ENCODE measurements at regions not wholly inside any gene's neighbourhood (a gene's known extent, or its start where the extent isn't known, plus 50 kb on each side); places are given as distances from the start of the nearest gene placed in this dataset.
A peak's percentile ranks its signal among the peaks of the same experiment; 100 is the strongest.
"Not testable (repeated sequence)": the region's sequence is repeated elsewhere in the genome, so short reads cannot be mapped to it uniquely, and the experiment has no call there.

DNA sequence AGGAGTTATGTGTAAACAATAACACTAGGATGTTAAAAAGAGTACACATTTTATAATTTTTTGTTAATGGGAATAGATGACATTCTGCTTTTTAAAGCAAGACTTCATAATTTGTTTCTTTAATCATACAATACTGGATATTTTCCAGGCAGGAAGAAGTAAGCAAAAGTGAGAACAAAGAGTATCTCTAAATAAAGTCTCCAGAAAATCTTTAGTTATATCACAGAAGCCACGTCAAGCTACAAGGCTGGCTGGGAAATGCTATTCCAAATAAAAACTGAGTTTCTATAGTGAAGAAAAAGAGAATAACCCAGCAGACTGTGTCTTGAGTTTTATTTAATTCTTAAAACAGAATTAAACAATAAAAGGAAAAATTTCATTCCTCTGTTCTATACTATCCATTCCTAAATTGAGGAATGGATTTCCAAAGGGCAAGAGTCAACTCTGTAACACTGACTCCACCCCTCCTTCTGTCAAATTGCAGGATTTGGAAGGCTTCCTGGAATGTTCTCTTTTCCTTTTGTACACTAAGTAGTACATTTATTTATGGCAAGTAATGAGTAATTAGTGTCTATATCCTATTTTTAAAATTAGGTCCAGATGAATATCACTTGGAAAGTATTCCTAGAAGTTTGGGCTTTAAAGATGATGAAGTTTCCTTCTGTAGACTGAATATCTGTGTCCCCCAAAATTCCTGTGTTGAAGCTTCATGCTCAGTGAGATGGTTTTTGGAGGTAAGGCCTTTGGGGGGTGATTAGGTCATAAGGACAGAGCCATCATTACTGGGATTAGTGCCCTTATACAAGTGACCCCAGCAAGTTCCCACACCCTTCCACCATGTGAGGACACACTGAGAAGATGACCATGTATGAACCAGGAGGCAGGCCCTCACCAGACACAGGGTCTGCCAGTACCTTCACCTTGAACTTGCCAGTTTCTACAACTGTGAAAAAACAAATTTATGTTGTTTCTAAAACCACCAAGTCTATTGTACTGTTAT lies 290.9 kb downstream of the CRPPA start:
- no peak for DNase-seq

DNA sequence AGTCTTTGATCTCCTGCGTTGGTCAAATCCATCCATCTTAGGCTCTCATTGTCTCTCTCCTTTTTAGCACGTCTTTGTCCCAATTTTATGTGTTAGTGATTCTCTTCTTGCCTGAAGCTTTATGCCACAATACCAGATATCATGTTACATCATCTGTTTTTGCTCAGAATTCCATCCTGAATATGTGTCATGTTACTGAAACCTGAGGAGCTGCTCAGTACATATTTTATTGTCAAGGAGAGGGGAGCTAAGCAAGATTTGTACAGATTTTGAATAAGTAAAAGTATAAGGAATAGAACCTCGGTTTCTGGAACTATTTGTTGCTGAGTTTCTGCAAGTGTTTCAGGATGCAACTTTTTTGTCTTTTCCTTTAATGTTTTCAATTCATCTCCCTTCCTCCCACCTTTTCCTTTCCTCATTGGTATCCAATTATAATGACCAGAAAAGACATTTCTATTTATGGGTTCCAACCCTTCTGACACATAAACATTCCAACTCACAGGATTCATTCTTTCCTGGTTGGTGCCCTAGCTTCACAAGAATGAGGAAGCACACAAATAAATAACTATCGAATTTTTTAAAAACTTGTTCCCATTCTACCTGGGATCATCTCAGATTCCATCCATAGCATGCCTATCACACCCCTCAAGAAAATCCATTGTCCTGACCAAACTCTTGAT lies 291.8 kb downstream of the CRPPA start:
- DNase-seq: peak; percentile 24 to 79

GRCh38 chr7:16123117-16123770 lies 298.1 kb downstream of the CRPPA start:
- no peak for DNase-seq

GRCh38 chr7:16121876-16122390 lies 299.4 kb downstream of the CRPPA start:
- no peak for DNase-seq

- no peak for DNase-seq
Measured at GRCh38 chr7:16115374-16115773, 306.0 kb downstream of the CRPPA start.

DNA sequence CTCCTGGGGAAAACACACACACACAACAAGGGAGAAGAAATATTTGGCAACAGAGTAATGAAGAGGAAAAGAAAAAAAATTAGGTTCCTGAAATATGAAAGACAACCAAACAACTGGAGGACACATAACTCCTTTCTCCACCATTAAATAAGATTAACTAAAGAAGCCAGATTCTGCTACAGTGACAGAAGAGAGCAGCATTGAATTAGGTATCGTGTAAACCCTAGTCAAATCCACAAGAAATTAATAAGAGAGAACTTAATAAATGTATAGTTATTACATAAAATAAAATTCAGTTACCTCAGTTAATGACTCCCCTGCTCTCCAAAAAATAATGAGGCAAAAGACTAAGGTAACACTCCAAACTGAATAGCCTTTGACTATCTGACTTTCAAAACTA lies 306.7 kb downstream of the CRPPA start:
- peak; percentile 1 to 23 for DNase-seq

GRCh38 chr7:16114071-16114470 lies 307.3 kb downstream of the CRPPA start:
- DNase-seq: no peak

DNA sequence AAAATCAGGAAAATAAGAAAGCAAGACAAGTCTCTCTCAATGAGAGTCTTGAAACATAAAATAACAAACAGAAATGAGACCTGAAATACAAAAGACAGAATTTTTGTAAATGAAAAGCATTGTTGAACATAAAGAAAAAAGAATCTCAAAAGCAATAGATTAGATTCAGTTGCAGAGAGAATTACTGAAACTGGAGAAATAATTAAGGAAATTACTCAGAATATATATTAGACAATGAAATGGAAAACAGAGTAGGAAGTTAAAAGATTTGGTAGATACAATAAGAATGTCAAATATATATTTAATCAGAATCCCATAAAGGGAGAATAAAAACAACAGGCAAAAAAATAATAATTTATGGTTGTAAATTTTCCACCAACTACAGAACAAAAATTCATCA lies 308.3 kb downstream of the CRPPA start:
- no peak for DNase-seq

DNA sequence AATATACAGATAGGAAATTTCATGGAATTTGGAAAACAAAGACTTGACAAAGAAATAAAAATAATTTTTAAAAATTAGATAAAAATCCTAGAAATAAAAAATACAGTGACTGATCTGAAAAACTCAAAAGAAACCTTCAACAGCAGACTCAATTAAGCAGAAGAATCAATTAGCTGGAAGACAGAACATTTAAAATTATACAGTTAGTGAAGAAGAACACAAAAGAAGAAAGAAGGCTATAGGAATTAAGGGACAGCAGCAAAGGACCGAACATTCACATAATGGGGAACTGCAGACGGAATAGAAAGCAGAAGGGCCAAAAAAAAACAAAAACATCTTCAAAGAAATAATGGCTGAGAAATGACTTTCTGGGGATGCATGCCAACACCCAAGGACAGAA lies 314.5 kb downstream of the CRPPA start:
- no peak for DNase-seq

DNA sequence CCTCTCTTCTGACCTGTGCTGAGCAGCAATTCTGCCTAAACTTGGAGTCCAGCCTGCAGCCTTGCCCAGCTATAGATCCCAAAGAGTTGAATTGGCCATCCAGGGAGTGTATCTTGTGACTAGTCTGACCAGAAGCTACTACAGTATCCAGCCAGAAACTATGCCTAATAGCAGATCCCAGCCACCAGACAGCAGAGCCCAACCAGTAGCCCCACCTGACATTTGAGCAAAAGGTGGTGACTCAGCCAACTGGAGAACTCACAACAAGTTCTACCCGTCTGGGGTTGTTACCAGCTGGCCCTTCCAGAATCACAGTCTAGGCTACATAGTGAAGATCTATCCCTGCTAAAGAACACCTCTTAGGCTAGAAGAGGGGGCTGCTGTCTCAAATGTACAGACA lies 315.0 kb downstream of the CRPPA start:
- no peak for DNase-seq

DNA sequence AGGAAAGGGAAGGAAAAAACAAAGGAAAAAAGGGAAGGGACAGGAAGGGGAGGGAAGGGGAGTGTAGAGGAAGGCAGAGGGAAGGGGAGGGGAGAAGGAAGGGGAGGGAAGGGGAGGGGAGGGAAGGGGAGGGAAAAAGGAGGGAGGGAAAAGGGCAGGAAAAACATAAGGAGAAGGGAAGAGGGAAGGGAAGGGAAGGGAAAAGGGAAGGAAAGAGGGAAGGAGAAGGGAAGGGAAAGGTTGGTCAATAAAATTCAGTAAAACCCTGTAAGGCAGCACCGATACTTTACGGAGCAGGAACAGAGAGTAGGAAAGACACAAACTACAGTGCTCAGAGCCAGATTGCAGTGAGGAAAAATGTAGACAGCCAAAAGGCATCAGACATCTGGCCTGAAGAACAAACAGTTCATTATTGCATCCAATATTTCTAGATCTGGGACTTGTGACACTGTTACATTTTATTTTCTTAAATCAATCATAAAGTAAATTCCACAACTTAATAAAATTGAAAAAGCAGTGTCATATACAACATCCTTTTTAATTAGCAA lies 322.0 kb downstream of the CRPPA start:
- no peak for DNase-seq

DNA sequence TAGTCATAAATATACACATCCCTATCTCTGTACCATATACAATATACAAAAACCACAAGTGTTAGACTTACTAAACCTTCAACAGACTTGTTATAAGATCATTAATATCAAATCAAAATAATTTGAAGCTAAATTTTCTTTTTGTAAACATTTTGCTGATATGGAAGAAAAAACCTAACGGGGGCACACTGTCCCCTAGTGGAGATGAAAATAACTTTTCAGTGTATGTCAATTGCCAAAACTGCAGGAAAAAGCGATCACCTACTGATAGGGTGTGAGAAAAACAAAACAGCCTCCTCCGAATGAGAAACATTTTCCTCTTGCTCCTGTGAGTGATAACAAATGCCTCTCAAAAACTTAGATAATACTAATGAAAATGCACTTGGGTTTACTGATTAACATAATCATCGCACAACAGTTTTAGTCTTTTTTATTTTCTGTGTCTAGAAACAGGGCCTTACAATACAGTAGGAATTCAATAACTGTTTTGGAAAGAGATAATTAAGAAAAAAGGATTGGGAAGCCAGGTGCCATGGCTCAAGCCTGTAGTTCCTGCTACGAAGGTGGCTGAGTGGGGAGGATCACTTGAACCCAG lies 322.7 kb downstream of the CRPPA start:
- peak in 1 of 2 experiments; percentile 17 for DNase-seq

- DNase-seq: no peak
Measured at GRCh38 chr7:16098058-16098457, 323.3 kb downstream of the CRPPA start.

DNA sequence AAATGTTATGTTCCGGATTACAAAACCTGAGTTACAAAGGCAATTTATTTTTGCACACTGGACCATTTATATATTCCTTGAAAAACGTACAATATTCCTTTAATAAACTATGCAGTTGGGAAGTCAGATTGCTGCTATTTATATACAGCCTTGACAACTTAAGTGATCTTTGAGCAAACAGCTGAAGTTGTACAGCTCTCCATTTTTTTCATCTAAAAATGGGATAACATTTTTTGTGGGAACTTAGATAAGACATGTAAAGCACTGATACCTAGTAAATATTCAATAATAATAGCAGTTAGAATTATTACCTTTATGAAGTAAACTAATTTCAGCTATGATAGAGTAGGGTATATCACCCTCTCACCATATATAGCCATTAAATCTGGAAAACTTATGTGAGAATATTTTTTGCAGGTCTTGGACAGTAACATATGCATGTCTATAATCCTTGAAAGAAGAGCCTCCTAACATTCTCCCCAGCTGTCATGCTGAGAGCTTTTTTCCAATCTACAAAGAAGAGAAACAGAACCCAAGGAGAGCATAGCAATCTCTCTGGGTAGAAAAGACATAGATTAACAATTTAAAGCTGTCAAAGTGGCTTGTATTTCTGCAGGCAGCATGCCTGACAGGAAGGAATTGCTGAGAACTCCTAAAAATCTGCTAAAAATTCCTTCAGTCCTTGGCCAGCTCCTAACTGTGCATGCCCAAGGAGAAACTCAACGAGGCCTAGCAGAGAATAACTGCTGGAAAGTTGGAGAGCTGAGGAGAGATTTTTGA lies 326.0 kb downstream of the CRPPA start:
- peak; percentile 44 to 82 for DNase-seq

GRCh38 chr7:16094651-16095050 lies 326.7 kb downstream of the CRPPA start:
- DNase-seq: no peak

DNA sequence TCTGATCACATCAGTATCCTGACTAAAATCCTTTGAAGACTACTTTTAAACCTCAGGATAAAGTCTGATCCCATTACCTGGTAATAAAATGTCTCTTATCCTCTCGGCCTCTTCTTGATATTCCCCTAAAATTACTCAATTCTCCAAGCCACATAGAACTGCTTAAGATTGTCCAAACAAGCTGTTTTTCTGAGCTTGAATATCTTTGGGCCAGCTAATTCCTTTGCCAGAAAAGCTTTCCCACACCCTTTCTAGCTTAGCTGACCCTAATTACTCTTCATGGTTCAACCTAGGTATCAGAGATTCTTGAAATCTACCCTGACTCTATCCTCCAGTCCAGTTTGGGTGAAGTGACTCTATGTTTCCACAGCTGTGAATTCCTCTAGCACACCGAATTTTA lies 328.6 kb downstream of the CRPPA start:
- no peak for DNase-seq

- no peak for DNase-seq
Measured at GRCh38 chr7:16091701-16092310, 329.5 kb downstream of the CRPPA start.

GRCh38 chr7:16089801-16090200 lies 331.5 kb downstream of the CRPPA start:
- no peak for DNase-seq

GRCh38 chr7:16089191-16089590 lies 332.1 kb downstream of the CRPPA start:
- DNase-seq: no peak

DNA sequence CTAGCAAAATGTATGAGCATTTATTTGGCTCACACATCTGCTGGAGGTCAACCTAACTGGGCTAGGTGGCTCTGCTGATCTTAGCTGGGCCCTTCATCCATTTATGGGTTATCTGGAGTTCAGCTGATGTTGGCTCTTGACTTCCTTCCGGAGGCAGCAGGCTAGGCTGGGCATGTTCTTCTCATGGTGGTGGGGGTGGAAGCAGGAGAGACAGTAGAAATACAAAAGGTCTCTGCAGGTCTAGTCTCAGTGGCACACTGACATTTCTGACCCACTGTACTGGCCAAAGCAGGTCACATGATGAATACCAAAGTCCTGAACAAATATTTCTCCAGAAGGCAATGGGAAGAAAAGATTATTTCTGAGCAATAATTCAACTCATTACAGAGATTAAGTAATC lies 334.6 kb downstream of the CRPPA start:
- DNase-seq: no peak

DNA sequence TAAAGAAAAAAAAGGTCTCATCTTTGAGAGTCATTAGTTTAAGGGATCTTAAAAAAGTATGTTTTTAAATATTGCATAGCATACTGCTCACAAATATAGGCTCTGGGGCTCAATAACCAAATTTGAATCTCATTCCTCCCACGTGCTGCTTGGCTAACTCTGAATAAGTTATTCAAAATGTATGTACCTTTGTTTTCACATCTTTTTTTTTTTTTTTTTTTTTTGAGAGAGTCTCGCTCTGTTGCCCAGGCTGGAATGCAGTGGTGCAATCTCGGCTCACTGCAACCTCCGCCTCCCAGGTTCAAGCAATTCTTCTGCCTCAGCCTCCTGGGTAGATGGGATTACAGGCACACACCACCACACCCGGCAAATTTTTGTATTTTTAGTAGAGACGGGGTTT lies 335.6 kb downstream of the CRPPA start:
- DNase-seq: not testable (repeated sequence)

Measured in NCI-H524 (cell line).